Esophagus muscularis mucosa (tissue), 3 donors: ENCODE measurements at regions not wholly inside any gene's neighbourhood (a gene's known extent, or its start where the extent isn't known, plus 50 kb on each side); places are given as distances from the start of the nearest gene placed in this dataset.

Experiments used
- POLR2A ChIP-seq: fragments of 450-650 bp; IDR thresholded peaks from one replicate; pipeline ENCODE4 v1.6.1; 2017; ENCODE audit warnings: antibody characterized with exemption, moderate library complexity, mild to moderate bottlenecking, low read depth
- TF ChIP-seq, protein P1 (sequence below), 3 experiments: fragments of 200-600 bp in 2 of 3; fragments of 450-650 bp in 1 of 3; sonication (generic) in 2 of 3; IDR thresholded peaks; one replicate each; pipeline ENCODE4 v1.5.1; 2017 to 2019; ENCODE audit warnings: antibody characterized with exemption in 3 of 3, mild to moderate bottlenecking in 2 of 3, moderate library complexity in 1 of 3

DNA sequence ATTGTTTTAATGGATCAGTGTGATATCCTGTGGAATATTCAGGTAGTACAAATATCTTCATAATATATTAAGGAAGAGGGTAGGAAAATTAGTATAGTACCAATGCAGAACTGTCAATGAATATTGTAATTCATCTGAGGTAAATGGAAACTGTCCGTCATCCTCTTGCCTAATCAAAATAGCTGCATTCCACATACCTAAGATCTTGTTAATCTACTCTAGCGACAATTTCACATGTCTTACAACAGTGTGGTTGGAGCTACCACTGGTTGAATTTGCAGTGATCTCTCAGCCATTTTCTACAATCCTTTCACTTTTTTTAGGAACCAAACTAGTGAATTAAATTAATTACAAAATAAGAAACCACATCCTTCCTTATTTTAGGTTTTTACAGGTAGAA lies 117.5 kb downstream of the PCDH18 start:
- TF ChIP-seq, protein P1, sequence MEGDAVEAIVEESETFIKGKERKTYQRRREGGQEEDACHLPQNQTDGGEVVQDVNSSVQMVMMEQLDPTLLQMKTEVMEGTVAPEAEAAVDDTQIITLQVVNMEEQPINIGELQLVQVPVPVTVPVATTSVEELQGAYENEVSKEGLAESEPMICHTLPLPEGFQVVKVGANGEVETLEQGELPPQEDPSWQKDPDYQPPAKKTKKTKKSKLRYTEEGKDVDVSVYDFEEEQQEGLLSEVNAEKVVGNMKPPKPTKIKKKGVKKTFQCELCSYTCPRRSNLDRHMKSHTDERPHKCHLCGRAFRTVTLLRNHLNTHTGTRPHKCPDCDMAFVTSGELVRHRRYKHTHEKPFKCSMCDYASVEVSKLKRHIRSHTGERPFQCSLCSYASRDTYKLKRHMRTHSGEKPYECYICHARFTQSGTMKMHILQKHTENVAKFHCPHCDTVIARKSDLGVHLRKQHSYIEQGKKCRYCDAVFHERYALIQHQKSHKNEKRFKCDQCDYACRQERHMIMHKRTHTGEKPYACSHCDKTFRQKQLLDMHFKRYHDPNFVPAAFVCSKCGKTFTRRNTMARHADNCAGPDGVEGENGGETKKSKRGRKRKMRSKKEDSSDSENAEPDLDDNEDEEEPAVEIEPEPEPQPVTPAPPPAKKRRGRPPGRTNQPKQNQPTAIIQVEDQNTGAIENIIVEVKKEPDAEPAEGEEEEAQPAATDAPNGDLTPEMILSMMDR (IDR thresholded peaks at IDR 0.05): no peak
- no peak for TF ChIP-seq POLR2A
